ENCODE measurements at regions not wholly inside any gene's neighbourhood (a gene's known extent, or its start where the extent isn't known, plus 50 kb on each side); places are given as distances from the start of the nearest gene placed in this dataset.

DNA sequence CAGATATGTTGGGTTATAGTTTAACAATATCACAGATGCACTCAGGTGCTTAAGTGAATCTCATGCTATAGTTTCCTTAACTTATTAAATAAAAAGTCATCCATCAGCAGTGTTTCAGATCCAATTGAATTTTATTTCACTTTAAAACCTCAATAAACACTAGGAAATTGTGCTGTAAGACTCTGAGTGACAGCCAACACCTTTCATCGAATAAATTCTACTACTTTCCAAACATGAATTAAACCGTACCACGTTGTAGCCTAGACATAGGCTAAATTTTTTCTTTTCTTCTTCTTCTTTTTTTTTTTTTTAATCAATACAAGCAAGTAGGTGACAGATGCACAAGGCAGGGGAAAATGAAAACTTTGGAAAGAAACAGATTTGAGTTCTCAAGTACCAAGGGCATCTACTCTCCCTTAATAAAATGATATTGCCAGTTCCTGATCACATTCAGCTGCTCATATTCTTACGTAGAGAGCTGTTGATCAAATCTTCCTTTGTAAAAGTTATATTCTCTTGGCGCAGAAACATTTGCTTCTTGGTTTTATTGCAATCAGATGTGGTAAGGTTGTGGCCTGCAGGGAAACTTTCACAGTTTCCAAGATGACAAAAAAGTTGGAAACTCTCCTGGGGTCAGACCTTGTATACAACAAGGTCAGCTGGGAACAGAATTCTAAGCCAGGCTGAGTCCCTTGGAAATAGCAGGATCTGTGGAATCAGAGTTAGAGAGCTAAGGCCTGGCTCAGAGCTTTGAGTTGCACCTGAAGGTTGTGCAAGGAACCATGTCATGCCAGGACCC, 147.7 kb downstream of the CD47 start:
- TF ChIP-seq, protein P1, sequence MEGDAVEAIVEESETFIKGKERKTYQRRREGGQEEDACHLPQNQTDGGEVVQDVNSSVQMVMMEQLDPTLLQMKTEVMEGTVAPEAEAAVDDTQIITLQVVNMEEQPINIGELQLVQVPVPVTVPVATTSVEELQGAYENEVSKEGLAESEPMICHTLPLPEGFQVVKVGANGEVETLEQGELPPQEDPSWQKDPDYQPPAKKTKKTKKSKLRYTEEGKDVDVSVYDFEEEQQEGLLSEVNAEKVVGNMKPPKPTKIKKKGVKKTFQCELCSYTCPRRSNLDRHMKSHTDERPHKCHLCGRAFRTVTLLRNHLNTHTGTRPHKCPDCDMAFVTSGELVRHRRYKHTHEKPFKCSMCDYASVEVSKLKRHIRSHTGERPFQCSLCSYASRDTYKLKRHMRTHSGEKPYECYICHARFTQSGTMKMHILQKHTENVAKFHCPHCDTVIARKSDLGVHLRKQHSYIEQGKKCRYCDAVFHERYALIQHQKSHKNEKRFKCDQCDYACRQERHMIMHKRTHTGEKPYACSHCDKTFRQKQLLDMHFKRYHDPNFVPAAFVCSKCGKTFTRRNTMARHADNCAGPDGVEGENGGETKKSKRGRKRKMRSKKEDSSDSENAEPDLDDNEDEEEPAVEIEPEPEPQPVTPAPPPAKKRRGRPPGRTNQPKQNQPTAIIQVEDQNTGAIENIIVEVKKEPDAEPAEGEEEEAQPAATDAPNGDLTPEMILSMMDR (IDR thresholded peaks at IDR 0.05) = no peak
- no peak for TF ChIP-seq POLR2A (IDR thresholded peaks at IDR 0.05)
